ENCODE measurements at regions not wholly inside any gene's neighbourhood (a gene's known extent, or its start where the extent isn't known, plus 50 kb on each side); places are given as distances from the start of the nearest gene placed in this dataset.

- DNase-seq (ENCODE audit: low read depth), result no peak
- no peak for TF ChIP-seq CTCF (IDR thresholded peaks at IDR 0.05; ENCODE audit: control insufficient read depth, extremely low read depth, insufficient read depth)
- no peak overlapping the region for H3K4me3 ChIP-seq (ENCODE audit: low read depth, low read length)
Observed at GRCh38 chr2:21970971-21971370, 847.2 kb downstream of the TDRD15 start.

- no peak for TF ChIP-seq CTCF (IDR thresholded peaks at IDR 0.05; ENCODE audit: control insufficient read depth, extremely low read depth, insufficient read depth)
- no peak for DNase-seq (ENCODE audit: low read depth)
- H3K4me3 ChIP-seq (ENCODE audit: low read depth, low read length), result no peak overlapping the region
Observed at GRCh38 chr2:21972586-21972985, 848.8 kb downstream of the TDRD15 start.

GRCh38 chr2:21981127-21981526 lies 857.4 kb downstream of the TDRD15 start:
- DNase-seq (ENCODE audit: low read depth), result no peak
- no peak for TF ChIP-seq CTCF (IDR thresholded peaks at IDR 0.05; ENCODE audit: control insufficient read depth, extremely low read depth, insufficient read depth)

GRCh38 chr2:21993002-21993401 lies 869.2 kb downstream of the TDRD15 start:
- no peak for TF ChIP-seq CTCF (IDR thresholded peaks at IDR 0.05; ENCODE audit: control insufficient read depth, extremely low read depth, insufficient read depth)

More at GRCh38 chr2:21981127-21981526, 857.4 kb downstream of the TDRD15 start:
- H3K4me3 ChIP-seq (ENCODE audit: low read depth, low read length), result no peak overlapping the region

GRCh38 chr2:21996339-21996738 lies 872.6 kb downstream of the TDRD15 start:
- no peak overlapping the region for H3K4me3 ChIP-seq (ENCODE audit: low read depth, low read length)
- DNase-seq (ENCODE audit: low read depth), result no peak
- no peak for TF ChIP-seq CTCF (IDR thresholded peaks at IDR 0.05; ENCODE audit: control insufficient read depth, extremely low read depth, insufficient read depth)

More at GRCh38 chr2:21993002-21993401, 869.2 kb downstream of the TDRD15 start:
- DNase-seq (ENCODE audit: low read depth), result no peak
- H3K4me3 ChIP-seq (ENCODE audit: low read depth, low read length), result no peak overlapping the region

GRCh38 chr2:21999522-21999921 lies 875.8 kb downstream of the TDRD15 start:
- no peak overlapping the region for H3K4me3 ChIP-seq (ENCODE audit: low read depth, low read length)
- DNase-seq (ENCODE audit: low read depth), result no peak
- no peak for TF ChIP-seq CTCF (IDR thresholded peaks at IDR 0.05; ENCODE audit: control insufficient read depth, extremely low read depth, insufficient read depth)

- DNase-seq (ENCODE audit: low read depth), result no peak
- no peak overlapping the region for H3K4me3 ChIP-seq (ENCODE audit: low read depth, low read length)
- TF ChIP-seq CTCF (IDR thresholded peaks at IDR 0.05; ENCODE audit: control insufficient read depth, extremely low read depth, insufficient read depth), result no peak
Observed at GRCh38 chr2:22002066-22002465, 878.3 kb downstream of the TDRD15 start.

Data from LNCaP clone FGC (cell line).